HG03442 (cell line): ENCODE measurements at regions not wholly inside any gene's neighbourhood (a gene's known extent, or its start where the extent isn't known, plus 50 kb on each side); places are given as distances from the start of the nearest gene placed in this dataset.

ENCODE experiments used
- ATAC-seq: cut with Tn5 transposase; IDR thresholded peaks from one replicate; pipeline ENCODE4 v1.9.1; 2021; ENCODE audit warnings: mild to moderate bottlenecking, moderate library complexity; ENCODE audit not compliant: unreplicated experiment

GRCh38 chr5:2141254-2142000, 258.7 kb upstream of the IRX4 start:
- ATAC-seq: no peak

GRCh38 chr5:2140501-2141175, 257.9 kb upstream of the IRX4 start:
- no peak for ATAC-seq

DNA sequence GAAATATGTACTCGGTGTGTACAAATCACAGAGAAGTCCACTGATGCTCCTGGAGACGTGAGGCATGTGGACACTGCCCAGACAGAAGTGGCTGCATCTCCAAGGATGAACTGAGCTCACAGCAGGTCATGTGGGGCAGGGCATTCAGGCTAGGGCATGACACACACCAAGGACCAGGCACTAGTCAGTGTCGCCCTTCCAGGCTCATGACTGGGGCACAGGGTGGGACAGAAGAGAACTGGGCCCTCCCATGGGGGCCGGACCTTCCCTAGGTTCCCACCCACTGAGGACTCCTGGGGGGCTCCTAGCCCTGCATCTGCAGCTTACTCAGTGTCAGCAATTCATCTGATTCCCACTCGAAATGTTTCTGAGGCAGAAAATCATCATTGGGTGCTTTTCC, 256.8 kb upstream of the IRX4 start:
- ATAC-seq: no peak

- no peak for ATAC-seq
Measured at GRCh38 chr5:2138896-2139295, 256.2 kb upstream of the IRX4 start.

DNA sequence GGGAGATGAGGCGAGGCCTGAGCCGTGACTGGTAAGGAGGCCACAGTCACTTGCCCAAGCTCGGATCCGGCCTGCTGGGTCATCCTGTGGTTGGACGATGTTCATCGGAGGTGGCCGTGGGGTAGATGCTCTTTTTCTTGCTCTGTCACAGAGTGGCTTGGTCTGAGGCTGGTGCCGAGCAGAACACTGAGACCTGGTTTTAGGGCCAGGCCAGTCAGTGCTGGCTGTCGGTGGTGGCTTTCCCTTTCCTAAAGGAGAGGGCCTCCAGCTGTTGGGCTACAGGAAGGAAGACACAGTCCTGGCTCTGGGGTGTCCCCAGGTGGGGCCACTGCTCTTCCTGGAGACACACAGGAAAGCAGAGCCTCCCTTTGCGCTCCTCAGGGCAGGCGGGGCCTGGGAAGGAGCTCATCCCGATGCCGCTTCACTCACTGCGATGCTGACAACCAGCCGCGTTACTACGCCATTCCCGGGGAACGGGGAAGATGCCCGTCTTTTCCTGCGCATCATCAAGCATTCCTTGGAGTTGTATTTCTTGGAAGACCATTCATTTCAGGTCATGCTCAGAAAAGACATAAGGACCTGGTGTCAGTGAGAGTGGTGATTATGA, 254.8 kb upstream of the IRX4 start:
- ATAC-seq: no peak

DNA sequence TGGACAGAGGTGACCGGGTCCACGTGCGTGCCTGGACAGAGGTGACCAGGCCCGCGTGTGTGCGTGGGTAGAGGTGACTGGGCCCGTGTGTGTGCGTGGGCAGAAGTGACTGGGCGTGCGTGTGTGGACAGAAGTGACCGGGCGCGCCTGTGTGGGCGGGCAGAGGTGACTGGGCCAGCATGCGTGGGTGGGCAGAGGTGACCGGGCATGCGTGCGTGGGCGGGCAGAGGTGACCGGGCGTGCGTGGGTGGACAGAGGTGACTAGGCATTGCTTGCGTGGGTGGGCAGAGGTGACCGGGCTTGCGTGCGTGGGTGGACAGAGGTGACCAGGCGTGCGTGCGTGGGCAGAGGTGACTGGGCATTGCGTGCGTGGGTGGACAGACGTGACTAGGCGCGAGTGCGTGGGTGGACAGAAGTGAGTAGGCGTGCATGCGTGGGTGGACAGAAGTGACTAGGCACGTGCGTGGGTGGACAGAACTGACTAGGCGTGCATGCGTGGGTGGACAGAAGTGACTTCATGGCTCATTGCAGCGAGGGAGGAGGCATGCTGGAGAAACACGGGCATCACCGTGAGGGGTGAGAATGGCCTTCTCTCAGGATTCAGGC, 254.1 kb upstream of the IRX4 start:
- ATAC-seq: no peak

DNA sequence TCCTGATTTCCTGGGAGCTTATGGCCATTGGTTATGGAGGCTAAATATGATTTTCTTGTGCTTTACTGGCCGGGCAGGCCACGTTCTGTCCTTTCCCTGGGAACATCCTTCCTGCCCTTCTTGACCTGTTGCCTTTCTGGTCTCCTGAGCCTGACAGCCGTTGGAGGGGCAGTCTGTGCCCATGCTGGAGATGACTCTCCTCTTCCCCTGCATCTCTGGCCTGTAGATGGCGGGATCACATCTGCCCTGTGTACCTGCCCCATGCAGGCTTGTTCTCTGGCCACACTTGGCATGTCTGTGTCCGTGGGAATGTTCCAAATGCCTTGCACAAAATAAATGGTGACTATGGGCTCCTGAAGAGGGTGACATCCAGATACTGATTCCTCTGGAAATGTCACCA, 253.1 kb upstream of the IRX4 start:
- ATAC-seq: no peak

DNA sequence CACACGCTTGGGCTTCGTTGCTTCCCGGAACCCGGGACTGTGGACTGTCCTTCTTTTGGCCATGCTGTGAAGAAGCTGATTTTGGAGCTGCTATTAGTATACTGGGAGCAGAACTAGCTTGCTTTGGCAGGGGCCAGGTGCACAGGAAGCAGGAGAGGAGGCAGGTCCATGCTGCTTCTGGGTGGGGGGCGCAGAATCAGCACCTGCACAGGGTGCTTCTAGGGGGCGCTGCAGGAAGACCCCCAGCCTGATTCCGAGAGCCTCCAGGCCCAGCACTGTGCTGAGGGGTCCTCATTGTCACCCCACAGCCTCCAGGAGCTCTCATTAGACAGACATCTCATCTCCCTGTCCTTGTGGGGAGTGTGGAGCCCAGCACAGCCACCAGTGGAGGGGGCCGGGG, 252.6 kb upstream of the IRX4 start:
- no peak for ATAC-seq

GRCh38 chr5:2134543-2135292, 252.0 kb upstream of the IRX4 start:
- no peak for ATAC-seq

DNA sequence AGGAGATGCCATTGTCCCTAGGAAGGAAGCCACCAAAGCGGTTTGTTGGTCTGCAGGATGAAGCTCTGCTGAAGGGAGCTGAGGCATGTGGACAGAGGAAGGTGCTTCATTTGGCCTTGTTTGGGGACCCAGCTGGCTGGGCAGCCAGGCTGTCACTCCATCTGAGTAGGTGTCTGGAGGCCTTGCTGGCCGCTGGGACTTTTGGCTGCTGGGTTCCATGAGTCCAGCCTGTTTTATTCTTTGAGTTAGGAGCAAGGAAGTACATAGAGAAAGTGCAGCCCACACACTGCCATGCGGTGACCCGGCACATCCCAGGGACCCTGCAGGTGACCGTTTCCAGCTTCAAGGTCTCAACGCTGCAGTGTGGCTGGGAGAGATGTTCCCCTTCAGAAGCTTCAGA, 251.2 kb upstream of the IRX4 start:
- ATAC-seq: no peak

- no peak for ATAC-seq
Measured at GRCh38 chr5:2133080-2133479, 250.4 kb upstream of the IRX4 start.

DNA sequence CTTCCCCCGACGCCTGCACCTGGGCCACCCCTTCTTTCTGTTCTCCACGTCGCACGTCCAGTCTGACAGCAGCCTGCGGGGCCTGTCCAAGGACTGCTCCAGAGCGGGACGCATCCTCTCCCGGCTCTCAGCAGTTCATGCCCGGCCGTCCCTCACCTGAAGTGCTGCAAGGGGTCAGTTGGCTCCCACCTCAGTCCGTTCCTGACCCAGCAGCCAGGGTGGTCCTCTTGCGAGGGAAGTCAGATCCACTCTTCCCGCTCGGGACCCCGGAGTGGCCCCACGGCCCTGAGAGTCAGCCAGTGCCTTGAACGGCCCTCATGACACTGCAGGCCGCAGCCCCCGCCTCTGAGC, 249.7 kb upstream of the IRX4 start:
- no peak for ATAC-seq

DNA sequence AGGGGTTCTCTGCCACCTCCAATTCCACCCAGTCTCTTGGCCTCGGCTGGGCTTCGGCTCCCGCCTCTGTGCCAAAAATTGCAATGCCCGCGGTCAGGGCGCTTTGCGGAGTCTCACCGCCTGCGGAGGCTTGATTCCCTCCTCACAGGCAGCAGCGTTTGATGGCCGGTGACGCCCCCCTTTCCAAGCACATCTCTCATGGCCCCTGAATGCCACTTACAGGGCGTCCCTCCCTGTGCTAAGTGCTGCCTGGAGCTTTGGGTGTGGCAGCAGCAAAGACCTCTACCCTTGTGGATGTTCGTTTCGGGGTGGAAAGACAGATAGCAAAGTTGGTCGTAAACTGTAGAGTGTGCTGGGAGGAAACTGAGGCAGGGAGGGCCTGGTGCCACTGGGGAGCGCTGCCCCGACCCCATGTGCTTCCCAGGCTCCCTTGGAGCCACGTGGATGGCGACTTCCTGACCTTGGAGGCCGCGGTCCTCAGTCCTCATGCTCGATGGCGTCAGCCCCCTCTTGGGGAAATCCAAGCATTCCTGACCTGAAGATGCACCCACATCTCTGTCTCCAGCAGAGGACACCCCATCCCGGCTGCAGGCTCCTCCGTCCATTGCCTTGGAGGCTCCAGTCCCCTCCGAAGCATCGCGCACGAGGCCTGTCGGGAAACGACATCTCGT, 249.2 kb upstream of the IRX4 start:
- ATAC-seq: no peak

- ATAC-seq: no peak
Measured at GRCh38 chr5:2131196-2131595, 248.5 kb upstream of the IRX4 start.

GRCh38 chr5:2130361-2130760, 247.6 kb upstream of the IRX4 start:
- ATAC-seq: no peak

GRCh38 chr5:2129568-2130272, 247.0 kb upstream of the IRX4 start:
- no peak for ATAC-seq

DNA sequence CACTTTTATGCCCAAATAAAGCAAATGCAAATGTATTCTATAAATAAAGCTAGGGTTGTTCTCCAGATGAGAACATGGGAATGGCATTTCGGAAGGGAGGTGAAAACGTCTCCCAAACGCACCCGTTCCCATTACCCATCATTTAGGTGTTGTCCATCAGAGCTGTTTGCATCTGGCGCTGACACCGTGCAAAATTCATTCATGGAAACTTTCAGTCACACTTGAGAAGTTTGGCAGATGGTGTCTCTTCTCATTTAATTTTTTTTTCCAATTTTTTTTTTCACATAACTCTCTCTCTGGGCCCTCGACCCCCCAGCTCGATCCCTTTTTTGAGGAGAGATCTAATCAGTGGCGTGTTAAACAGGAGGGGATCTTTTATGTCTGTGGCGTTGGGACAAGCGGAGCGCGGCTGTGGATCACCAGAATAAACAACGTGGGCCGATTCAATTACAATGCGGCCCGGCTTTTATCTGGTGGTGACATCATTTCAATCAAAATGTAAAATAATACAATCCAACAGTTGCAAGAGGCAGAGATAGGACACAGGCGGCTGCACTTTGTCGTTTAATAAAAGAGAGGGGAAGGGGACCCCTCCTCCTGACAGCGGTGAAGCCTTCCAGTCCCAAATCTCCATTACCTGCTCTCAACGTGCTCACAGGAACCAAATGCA, 246.1 kb upstream of the IRX4 start:
- ATAC-seq: no peak

DNA sequence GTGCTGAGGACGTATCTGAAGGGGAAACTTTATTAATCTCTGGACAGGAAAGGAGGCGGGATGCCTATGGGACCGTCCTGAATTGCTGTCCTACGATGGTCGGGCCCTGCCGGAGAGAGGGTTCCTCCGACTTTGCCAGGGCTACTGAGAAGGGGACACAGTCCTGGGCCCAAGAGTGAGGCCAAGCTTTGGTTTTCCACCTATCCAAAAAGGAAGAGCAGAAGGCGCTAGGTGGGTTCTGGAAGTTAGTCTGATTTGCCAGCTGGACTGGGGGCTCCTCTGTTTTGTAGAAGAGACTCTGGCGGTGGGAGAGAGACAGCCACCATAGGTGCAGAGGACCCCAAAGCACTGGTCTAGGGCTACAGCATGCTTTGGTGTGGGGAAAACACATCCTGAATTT, 243.8 kb upstream of the IRX4 start:
- no peak for ATAC-seq

DNA sequence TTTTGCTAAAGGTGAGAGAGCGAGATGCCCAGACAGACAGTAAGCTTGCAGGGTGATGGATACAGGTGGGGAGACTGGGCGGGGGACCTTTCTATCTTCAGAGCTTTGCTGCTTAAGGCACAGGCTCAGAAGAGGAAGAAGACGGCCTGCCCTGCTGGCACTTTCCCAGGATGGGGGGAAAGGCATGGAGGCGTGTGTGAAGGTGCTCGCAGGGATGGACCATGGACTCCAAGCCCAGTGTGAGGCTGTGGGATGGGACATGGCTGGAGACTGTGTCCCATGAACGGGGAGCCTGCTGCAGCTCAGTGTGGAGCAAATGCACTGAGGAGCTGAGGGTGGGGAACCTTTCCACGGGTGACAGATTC, 243.2 kb upstream of the IRX4 start:
- ATAC-seq: no peak
